SH-SY5Y (cell line): ENCODE measurements at regions not wholly inside any gene's neighbourhood (a gene's known extent, or its start where the extent isn't known, plus 50 kb on each side); places are given as distances from the start of the nearest gene placed in this dataset.

Source experiments
- GATA2 ChIP-seq: IDR thresholded peaks from 2 replicates; pipeline ENCODE4 v1.6.1; 2011; ENCODE audit warnings: mild to moderate bottlenecking, low read depth, low read length
- GATA3 ChIP-seq: IDR thresholded peaks from 2 replicates; pipeline ENCODE4 v1.6.1; 2011; ENCODE audit warnings: low read depth, mild to moderate bottlenecking, low read length, moderate library complexity

DNA sequence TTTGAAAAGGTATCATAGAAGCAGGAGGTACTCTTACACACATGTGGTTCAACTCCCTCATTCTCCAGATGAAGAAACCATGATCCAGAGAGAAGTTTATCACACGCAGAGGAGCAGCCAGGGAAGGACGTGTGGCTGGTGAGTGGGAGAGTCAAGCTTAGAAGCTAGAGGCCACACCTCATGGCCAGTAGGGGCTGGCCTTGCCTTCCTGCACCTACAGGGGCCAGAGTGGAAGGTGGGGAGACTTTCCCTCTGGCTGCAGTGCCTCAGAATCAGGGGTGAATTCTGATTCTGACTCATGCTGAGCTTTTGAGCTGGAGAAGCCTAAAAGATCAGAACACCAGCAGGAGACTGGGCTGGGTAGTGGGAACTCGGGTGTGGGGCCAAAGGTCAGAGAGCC is 1067.9 kb downstream of the BCL11B start:
- TF ChIP-seq GATA3 (no peak), GATA2 (no peak)

DNA sequence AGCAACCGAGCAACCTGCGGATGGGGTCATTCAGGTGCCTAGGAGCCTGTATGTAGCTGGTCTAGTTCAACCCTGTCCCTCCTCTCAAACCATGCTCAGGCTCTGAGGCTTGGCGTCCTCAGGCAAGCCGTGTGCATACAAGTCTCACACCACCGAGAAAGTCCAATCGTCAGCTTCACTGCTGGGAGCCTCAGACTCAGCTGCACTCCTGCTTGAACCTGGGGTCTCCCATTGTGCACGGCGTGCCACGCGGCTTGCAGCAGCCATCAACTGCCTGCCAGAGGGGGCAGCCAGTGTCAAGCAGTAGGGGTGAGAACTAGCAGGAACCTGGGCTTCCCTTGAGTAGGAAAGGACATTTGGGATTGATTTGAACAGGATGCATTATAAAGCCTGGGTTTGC is 1064.6 kb downstream of the BCL11B start:
- no peak for TF ChIP-seq GATA3
- no peak for TF ChIP-seq GATA2

DNA sequence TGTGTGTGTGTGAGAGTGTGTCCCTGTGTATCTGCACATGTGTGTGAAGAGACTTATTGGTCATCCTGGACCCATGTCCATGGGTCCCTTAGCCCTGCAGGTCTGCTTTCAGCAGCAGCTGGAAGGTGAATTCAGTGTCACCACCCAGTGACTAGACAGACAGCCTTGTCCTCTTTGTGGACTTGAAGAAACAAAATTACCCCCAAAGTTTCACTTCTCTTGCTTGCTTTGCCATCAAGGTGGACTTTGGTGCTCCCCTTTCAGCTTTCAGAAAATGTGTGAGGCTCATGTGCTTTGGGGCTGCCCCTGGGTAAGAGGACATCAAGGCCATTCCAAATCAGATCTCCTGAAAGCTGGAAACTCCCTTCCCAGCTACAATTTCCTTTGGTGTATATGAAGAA is 1063.8 kb downstream of the BCL11B start:
- TF ChIP-seq GATA2 (no peak), GATA3 (no peak)

DNA sequence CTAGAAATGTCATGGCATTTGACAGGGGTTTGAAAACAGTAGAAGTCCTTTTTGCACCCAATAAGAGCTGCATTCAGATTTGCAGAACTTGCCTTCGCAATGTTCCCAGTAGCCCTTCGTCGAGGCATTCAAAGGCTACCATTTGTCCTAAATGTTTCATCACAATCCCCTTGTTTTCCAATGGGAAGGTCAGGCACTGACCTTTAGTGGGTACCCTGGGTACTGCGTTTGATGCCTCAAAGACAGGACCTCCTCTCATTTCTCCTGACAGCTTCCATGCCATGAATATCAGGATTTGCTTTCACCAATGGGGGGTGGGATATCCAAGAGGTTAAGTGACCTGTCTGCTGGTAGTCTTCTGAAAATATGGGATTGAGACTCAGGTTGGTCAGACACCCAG is 1063.1 kb downstream of the BCL11B start:
- no peak for TF ChIP-seq GATA2
- TF ChIP-seq GATA3: no peak

DNA sequence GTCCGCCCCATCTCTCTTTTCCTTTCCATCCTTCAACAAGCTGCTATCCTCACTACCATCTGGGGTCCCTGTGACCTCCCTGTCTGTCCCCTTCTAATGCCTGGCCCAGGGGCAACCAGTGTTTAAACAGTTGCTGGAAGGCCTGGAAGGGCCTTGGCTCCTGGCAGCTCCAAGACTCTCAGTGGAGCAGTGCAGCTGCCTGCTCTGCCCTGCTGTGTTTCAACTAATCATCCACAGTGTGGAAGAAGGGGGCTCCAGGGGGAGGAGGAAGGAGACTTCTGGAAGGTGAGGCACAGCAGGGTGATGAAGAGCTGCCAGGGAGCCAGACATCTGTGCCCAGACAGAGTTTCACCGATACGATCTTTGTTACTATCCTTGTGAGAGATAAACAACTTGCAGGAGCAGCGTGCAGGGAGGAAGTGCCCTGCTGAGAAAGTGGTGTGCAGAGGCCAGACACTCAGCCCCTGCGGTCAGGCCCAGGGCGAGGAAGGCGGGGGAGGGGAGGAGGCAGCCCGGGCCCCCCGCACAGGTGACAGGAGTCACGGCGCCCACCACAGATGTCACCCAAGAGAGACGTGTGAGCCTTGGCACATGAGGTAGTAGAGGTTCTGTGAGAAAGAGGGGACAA is 1061.8 kb downstream of the BCL11B start:
- TF ChIP-seq GATA2 (no peak), GATA3 (no peak)

DNA sequence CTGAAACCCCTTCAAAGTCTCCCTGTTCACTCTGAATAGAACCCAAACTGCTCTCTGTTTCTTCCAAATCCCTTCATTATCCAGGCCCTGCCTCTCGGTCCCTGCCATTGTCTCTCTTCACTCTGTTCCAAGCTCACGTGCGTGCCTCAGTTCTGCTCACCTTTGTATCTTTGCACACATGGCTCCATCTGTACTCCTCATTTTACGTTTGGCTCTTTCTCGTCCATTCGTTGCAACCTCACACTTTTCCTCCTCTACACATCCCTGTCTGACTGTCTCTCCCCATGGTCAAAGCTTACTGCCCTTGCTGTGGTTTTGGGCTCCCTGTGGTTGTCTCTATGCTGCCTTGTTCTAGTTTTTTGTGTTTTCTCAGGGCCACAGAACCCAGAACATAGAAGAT is 1054.5 kb downstream of the BCL11B start:
- TF ChIP-seq GATA3 (no peak), GATA2 (no peak)

GRCh38 chr14:98218218-98218617 is 1053.8 kb downstream of the BCL11B start:
- TF ChIP-seq GATA2 (no peak), GATA3 (no peak)

DNA sequence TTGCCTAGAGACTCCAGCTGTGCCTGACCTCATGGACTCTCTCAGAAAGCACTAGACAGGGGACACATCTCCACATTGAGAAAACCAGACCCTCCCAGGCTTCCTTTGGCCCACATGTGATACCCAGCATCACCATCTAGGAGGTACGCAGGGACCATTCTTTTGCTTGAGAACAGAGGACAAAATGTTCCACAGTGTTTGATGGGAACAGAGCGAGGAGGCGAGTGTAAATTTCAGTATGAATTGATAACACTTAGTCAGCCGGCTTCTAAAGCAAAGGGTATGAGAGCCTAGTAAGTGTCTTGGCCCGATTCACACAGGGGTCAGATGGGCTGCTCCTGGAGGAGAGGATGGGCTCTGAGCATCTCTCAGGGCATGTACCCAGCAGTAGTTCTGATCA is 1052.4 kb downstream of the BCL11B start:
- TF ChIP-seq GATA3 (no peak), GATA2 (no peak)

GRCh38 chr14:98223106-98223505 is 1048.9 kb downstream of the BCL11B start:
- TF ChIP-seq GATA2: no peak
- no peak for TF ChIP-seq GATA3

GRCh38 chr14:98226411-98226810 is 1045.6 kb downstream of the BCL11B start:
- TF ChIP-seq GATA2: no peak
- no peak for TF ChIP-seq GATA3

- TF ChIP-seq GATA3 (no peak), GATA2 (no peak)
Observed at GRCh38 chr14:98227000-98227726, 1044.8 kb downstream of the BCL11B start.

GRCh38 chr14:98227727-98228111 is 1044.3 kb downstream of the BCL11B start:
- no peak for TF ChIP-seq GATA3
- TF ChIP-seq GATA2: no peak

GRCh38 chr14:98229656-98230366 is 1042.2 kb downstream of the BCL11B start:
- TF ChIP-seq GATA3 (no peak), GATA2 (no peak)

- TF ChIP-seq GATA2: no peak
- TF ChIP-seq GATA3: no peak
Observed at GRCh38 chr14:98230411-98230810, 1041.6 kb downstream of the BCL11B start.

- TF ChIP-seq GATA3 (no peak), GATA2 (no peak)
Observed at GRCh38 chr14:98231210-98231609, 1040.8 kb downstream of the BCL11B start.

DNA sequence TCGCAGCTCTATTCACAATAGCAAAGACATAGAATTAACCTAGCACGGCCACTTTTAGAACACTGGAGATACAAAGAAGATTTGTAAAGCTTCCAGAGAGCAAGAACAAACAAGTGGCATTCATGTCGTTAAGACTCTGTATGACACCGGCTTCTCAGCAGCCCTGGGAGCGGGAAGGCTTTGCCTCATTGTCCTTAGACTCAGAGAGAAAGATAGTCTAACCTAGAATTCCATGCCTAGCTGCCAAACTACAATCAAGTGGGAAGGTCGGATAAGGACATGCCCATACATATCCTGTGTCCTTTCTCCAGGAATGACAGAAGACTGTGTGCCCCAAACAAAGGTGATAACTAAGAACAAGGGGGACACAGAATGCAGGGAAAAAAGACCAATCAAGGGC is 1038.3 kb downstream of the BCL11B start:
- no peak for TF ChIP-seq GATA2
- TF ChIP-seq GATA3: no peak
